Endothelial cell of umbilical vein (primary cell): ENCODE measurements at regions not wholly inside any gene's neighbourhood (a gene's known extent, or its start where the extent isn't known, plus 50 kb on each side); places are given as distances from the start of the nearest gene placed in this dataset.

Experiments
- BruUV-seq: library from RNA; stranded (reverse); fragments of 400-500 nt; replicated peaks from 2 replicates; lab custom pipeline; 2021; lab: Mats Ljungman, UMichigan
- CTCF ChIA-PET: fragments of 300-600, 350-600 bp; sonication (Branson Sonifier 250); formaldehyde crosslinking; loops from one replicate; lab custom pipeline; 2021; ENCODE audit warnings: antibody characterized with exemption, inconsistent platforms; lab: Charles Lee
- POLR2A ChIA-PET: fragments of 300-600, 350-600 bp; sonication (Branson Sonifier 250); formaldehyde crosslinking; loops from one replicate; lab custom pipeline; 2021; ENCODE audit warnings: antibody characterized with exemption, inconsistent platforms; lab: Charles Lee
- DNase-seq: peaks from one replicate; pipeline ENCODE4 v3.0.0-alpha.2; 2011; ENCODE audit warnings: low read depth, low spot score
- FAIRE-seq: peaks from 2 replicates; lab custom pipeline; 2011; peaks lifted over from hg19 to GRCh38; lab: Jason Lieb, UNC
- H2AFZ ChIP-seq: 2 replicates; pipeline ENCODE4 v1.6.0; 2012; ENCODE audit warnings: low read depth, low read length, control low read depth, inconsistent platforms
- H3K27ac ChIP-seq: 2 replicates; pipeline ENCODE4 v1.5.1; 2011; ENCODE audit warnings: low read depth, mild to moderate bottlenecking, control low read depth, low read length, moderate library complexity; ENCODE audit not compliant: insufficient read depth
- H3K27me3 ChIP-seq, 2 experiments: 2 replicates each; pipeline versions ENCODE4 v1.6.0 to v1.6.1; 2011; ENCODE audit warnings: low read length in 2 of 2, mixed read lengths in 1 of 2; ENCODE audit not compliant: control insufficient read depth in 2 of 2, insufficient read depth in 2 of 2
- H3K36me3 ChIP-seq, 2 experiments: 2 replicates in 1 of 2; 3 replicates in 1 of 2; pipeline ENCODE4 v1.5.1; 2011; ENCODE audit warnings: low read length in 2 of 2, mild to moderate bottlenecking in 1 of 2, moderate library complexity in 1 of 2; ENCODE audit not compliant: control insufficient read depth in 2 of 2, insufficient read depth in 2 of 2; ENCODE audit errors: extremely low read depth in 1 of 2
- H3K4me1 ChIP-seq: 3 replicates; pipeline ENCODE4 v1.5.1; 2011; ENCODE audit warnings: mild to moderate bottlenecking, low read length; ENCODE audit not compliant: control insufficient read depth, insufficient read depth; ENCODE audit errors: extremely low read depth
- H3K4me2 ChIP-seq: 2 replicates; pipeline ENCODE4 v1.6.1; 2011; ENCODE audit warnings: low read length, control low read depth, mixed read lengths; ENCODE audit not compliant: insufficient read depth
- H3K4me3 ChIP-seq, 3 experiments: fragments of 200-600 bp in 1 of 3; sonication (generic), shearing (Covaris generic) in 1 of 3; replicated peaks in 1 of 3; 2 replicates each; pipeline ENCODE4 v1.5.1; 2011 to 2016; ENCODE audit warnings: control low read depth in 3 of 3, low read length in 3 of 3, mild to moderate bottlenecking in 2 of 3, inconsistent platforms in 1 of 3, low read depth in 1 of 3, moderate library complexity in 1 of 3; ENCODE audit not compliant: insufficient read depth in 1 of 3
- H3K79me2 ChIP-seq: 2 replicates; pipeline ENCODE4 v1.6.0; 2012; ENCODE audit warnings: low read length, inconsistent platforms; ENCODE audit not compliant: control insufficient read depth, insufficient read depth
- H3K9ac ChIP-seq: replicated peaks from 2 replicates; pipeline ENCODE3; 2011; ENCODE audit warnings: low read length, control low read depth; ENCODE audit not compliant: insufficient read depth; ENCODE audit errors: extremely low read depth
- H3K9me1 ChIP-seq: replicated peaks from 3 replicates; pipeline ENCODE4 v1.6.0; 2011; ENCODE audit warnings: mild to moderate bottlenecking, low read length; ENCODE audit not compliant: control insufficient read depth, insufficient read depth; ENCODE audit errors: extremely low read depth
- H3K9me3 ChIP-seq: replicated peaks from 2 replicates; pipeline ENCODE4 v1.5.1; 2012; ENCODE audit warnings: low read length, inconsistent platforms; ENCODE audit not compliant: control insufficient read depth, insufficient read depth
- H4K20me1 ChIP-seq: replicated peaks from 2 replicates; pipeline ENCODE3; 2011; ENCODE audit warnings: mild to moderate bottlenecking, low read length; ENCODE audit not compliant: control insufficient read depth, insufficient read depth; ENCODE audit errors: extremely low read depth
- EZH2 ChIP-seq: IDR thresholded peaks from 2 replicates; pipeline ENCODE4 v1.6.1; 2012; ENCODE audit warnings: borderline replicate concordance, low read depth, mild to moderate bottlenecking, moderate library complexity, low read length, inconsistent platforms; ENCODE audit not compliant: severe bottlenecking
- FOS ChIP-seq: IDR thresholded peaks from 2 replicates; pipeline ENCODE4 v1.6.1; 2011; ENCODE audit warnings: mild to moderate bottlenecking, low read length, moderate library complexity, borderline replicate concordance; ENCODE audit not compliant: insufficient read depth
- GATA2 ChIP-seq: IDR thresholded peaks from 2 replicates; pipeline ENCODE4 v1.7.0; 2011; ENCODE audit warnings: low read depth, mild to moderate bottlenecking, moderate library complexity, mixed read lengths, low read length; ENCODE audit not compliant: insufficient read length, insufficient read depth
- JUN ChIP-seq: IDR thresholded peaks from 2 replicates; pipeline ENCODE4 v1.6.1; 2011; ENCODE audit warnings: borderline replicate concordance, low read depth; ENCODE audit not compliant: insufficient read length, insufficient read depth
- MYC ChIP-seq: IDR thresholded peaks from one replicate; pipeline ENCODE4 v1.6.1; 2011; ENCODE audit warnings: mild to moderate bottlenecking, low read depth, low read length
- POLR2A ChIP-seq: IDR thresholded peaks from 2 replicates; pipeline ENCODE4 v1.6.1; 2012; ENCODE audit warnings: low read depth, mild to moderate bottlenecking, control low read depth, low read length
- POLR2AphosphoS5 ChIP-seq: IDR thresholded peaks from 2 replicates; pipeline ENCODE4 v1.6.1; 2012; ENCODE audit warnings: low read depth, mild to moderate bottlenecking, control low read depth, low read length, moderate library complexity; ENCODE audit not compliant: insufficient read depth
- dilution Hi-C: fragments of 300-500 bp; cut with MboI; formaldehyde crosslinking; loops from one replicate; pipeline ENCODE4 v1.15.0; 2019; ENCODE audit warnings: low sequenced_read_pairs; ENCODE audit not compliant: extremely low pct_ligation_motif_present
- intact Hi-C: fragments of 100-400 bp; cut with micrococcal nuclease; formaldehyde crosslinking; loops from one replicate; pipeline ENCODE4 v1.10.0; 2022
- TF ChIP-seq, protein P1 (sequence below): IDR thresholded peaks from 2 replicates; pipeline ENCODE4 v1.6.1; 2011; ENCODE audit not compliant: insufficient read depth, insufficient read length
- TF ChIP-seq, protein P2 (sequence below), 2 donors: IDR thresholded peaks; 1 replicate in 1 of 2; 2 replicates in 1 of 2; pipeline ENCODE4 v1.5.1; 2011; ENCODE audit warnings: low read length in 2 of 2, mild to moderate bottlenecking in 2 of 2, moderate library complexity in 2 of 2, control low read depth in 1 of 2, inconsistent platforms in 1 of 2, low read depth in 1 of 2; ENCODE audit not compliant: insufficient read depth in 1 of 2; ENCODE audit errors: extremely low read depth in 1 of 2

- Histone ChIP-seq H3K27me3 (no peaks in the 10 kb centered on the region), H3K9ac (no peak overlapping the region), H3K79me2 (no peaks in the 10 kb centered on the region), H2AFZ (no peak overlapping the region), H3K9me1 (no peaks in the 10 kb centered on the region), H3K9me3 (no peaks in the 10 kb centered on the region), H3K4me2 (no peak overlapping the region), H4K20me1 (no peaks in the 10 kb centered on the region), H3K27ac (no peak overlapping the region), H3K4me3 (no peak overlapping the region), H3K4me1 (no peaks in the 10 kb centered on the region), H3K36me3 (no peaks in the 10 kb centered on the region)
- BruUV-seq, result no TSS peak
- FAIRE-seq, result no peak
- ChIA-PET CTCF (interaction anchor here (1.2 to 1.7 kb wide), 2 partner anchors 55 to 237 kb away, joined by 4 to 9 read pairs; no protein-coding TSS in a partner anchor), POLR2A (no interaction called here)
- dilution Hi-C loops, result no loop called here
- TF ChIP-seq POLR2AphosphoS5 (no peak), EZH2 (no peak), MYC (no peak), GATA2 (no peak), FOS (no peak), POLR2A (no peak), JUN (no peak)
- TF ChIP-seq, protein P1, sequence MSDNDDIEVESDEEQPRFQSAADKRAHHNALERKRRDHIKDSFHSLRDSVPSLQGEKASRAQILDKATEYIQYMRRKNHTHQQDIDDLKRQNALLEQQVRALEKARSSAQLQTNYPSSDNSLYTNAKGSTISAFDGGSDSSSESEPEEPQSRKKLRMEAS, result no peak
- TF ChIP-seq, protein P2, sequence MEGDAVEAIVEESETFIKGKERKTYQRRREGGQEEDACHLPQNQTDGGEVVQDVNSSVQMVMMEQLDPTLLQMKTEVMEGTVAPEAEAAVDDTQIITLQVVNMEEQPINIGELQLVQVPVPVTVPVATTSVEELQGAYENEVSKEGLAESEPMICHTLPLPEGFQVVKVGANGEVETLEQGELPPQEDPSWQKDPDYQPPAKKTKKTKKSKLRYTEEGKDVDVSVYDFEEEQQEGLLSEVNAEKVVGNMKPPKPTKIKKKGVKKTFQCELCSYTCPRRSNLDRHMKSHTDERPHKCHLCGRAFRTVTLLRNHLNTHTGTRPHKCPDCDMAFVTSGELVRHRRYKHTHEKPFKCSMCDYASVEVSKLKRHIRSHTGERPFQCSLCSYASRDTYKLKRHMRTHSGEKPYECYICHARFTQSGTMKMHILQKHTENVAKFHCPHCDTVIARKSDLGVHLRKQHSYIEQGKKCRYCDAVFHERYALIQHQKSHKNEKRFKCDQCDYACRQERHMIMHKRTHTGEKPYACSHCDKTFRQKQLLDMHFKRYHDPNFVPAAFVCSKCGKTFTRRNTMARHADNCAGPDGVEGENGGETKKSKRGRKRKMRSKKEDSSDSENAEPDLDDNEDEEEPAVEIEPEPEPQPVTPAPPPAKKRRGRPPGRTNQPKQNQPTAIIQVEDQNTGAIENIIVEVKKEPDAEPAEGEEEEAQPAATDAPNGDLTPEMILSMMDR (IDR thresholded peaks at IDR 0.05; ENCODE audit: extremely low read depth in 1 of 2, insufficient read depth in 1 of 2, low read depth in 1 of 2, low read length in 2 of 2), result no peak
- no peak for DNase-seq
- intact Hi-C loops, result no loop called here
Observed at GRCh38 chr1:8251635-8252034, 66.3 kb upstream of the SLC45A1 start.
